Neural cell (in vitro differentiated cells): ENCODE measurements at regions not wholly inside any gene's neighbourhood (a gene's known extent, or its start where the extent isn't known, plus 50 kb on each side); places are given as distances from the start of the nearest gene placed in this dataset.

ENCODE experiments used
- H2AFZ ChIP-seq: fragments of 200-600, 300-800 bp; sonication (generic), shearing (Covaris generic); 2 replicates; pipeline ENCODE4 v1.6.0; 2014; ENCODE audit warnings: low read depth, mild to moderate bottlenecking, antibody characterized with exemption, low read length, moderate library complexity
- H3F3A ChIP-seq: fragments of 200-600 bp; shearing (Covaris generic); 2 replicates; pipeline ENCODE4 v1.6.1; 2016; ENCODE audit warnings: mild to moderate bottlenecking, moderate library complexity, mixed read lengths, antibody characterized with exemption, low read length; ENCODE audit not compliant: insufficient read depth, poor library complexity, severe bottlenecking
- H3K27ac ChIP-seq: fragments of 200-600, 300-800 bp; sonication (generic), shearing (Covaris generic); 2 replicates; pipeline ENCODE4 v1.5.1; 2014; ENCODE audit warnings: mild to moderate bottlenecking, low read length, moderate library complexity
- H3K27me3 ChIP-seq: fragments of 300-800, 200-600 bp; sonication (generic), shearing (Covaris generic); 2 replicates; pipeline ENCODE4 v1.6.0; 2014; ENCODE audit warnings: mild to moderate bottlenecking, low read depth, low read length, moderate library complexity; ENCODE audit not compliant: insufficient read depth
- H3K36me3 ChIP-seq: fragments of 300-800, 200-600 bp; sonication (generic), shearing (Covaris generic); 2 replicates; pipeline ENCODE4 v1.5.1; 2014; ENCODE audit warnings: mild to moderate bottlenecking, antibody characterized with exemption, low read length, moderate library complexity; ENCODE audit not compliant: insufficient read depth
- H3K4me2 ChIP-seq: fragments of 300-800, 200-600 bp; sonication (generic), shearing (Covaris generic); 2 replicates; pipeline ENCODE4 v1.6.0; 2014; ENCODE audit warnings: mild to moderate bottlenecking, low read length
- H3K4me3 ChIP-seq: fragments of 300-800, 200-600 bp; sonication (generic), shearing (Covaris generic); 2 replicates; pipeline ENCODE4 v1.5.1; 2014; ENCODE audit warnings: mild to moderate bottlenecking, low read length, moderate library complexity
- H3K79me2 ChIP-seq: fragments of 200-600 bp; shearing (Covaris generic); replicated peaks from 2 replicates; pipeline ENCODE4 v1.6.0; 2014; ENCODE audit warnings: mild to moderate bottlenecking, low read length, moderate library complexity; ENCODE audit not compliant: insufficient read depth
- H3K9ac ChIP-seq: fragments of 300-800, 200-600 bp; sonication (generic), shearing (Covaris generic); 2 replicates; pipeline ENCODE4 v1.6.1; 2016; ENCODE audit warnings: mild to moderate bottlenecking, low read length, mixed read lengths
- H3K9me2 ChIP-seq: fragments of 200-600 bp; shearing (Covaris generic); 2 replicates; pipeline ENCODE4 v1.6.1; 2016; ENCODE audit warnings: mild to moderate bottlenecking, low read length, mixed read lengths; ENCODE audit not compliant: insufficient read depth
- H3K9me3 ChIP-seq: fragments of 200-600, 300-800 bp; sonication (generic), shearing (Covaris generic); 2 replicates; pipeline ENCODE4 v1.6.1; 2016; ENCODE audit warnings: mild to moderate bottlenecking, mixed run types, low read length, moderate library complexity, mixed read lengths
- H4K20me1 ChIP-seq: fragments of 200-600 bp; shearing (Covaris generic); 2 replicates; pipeline ENCODE4 v1.6.1; 2016; ENCODE audit warnings: mild to moderate bottlenecking, mixed run types; ENCODE audit not compliant: insufficient read depth
- EP300 ChIP-seq: fragments of 450-650 bp; conservative IDR thresholded peaks from 2 replicates; pipeline ENCODE4 v1.6.1; 2014; ENCODE audit warnings: antibody characterized with exemption, mild to moderate bottlenecking, moderate library complexity; ENCODE audit not compliant: poor library complexity, severe bottlenecking
- EZH2 ChIP-seq: fragments of 200-600, 300-800 bp; shearing (Covaris generic), sonication (generic); IDR thresholded peaks from 2 replicates; pipeline ENCODE4 v1.6.1; 2014; ENCODE audit warnings: antibody characterized with exemption, low read length, borderline replicate concordance, mild to moderate bottlenecking; ENCODE audit not compliant: insufficient read depth, poor library complexity, severe bottlenecking
- MXI1 ChIP-seq: fragments of 450-650 bp; conservative IDR thresholded peaks from 2 replicates; pipeline ENCODE4 v1.6.1; 2014; ENCODE audit warnings: antibody characterized with exemption, mild to moderate bottlenecking; ENCODE audit not compliant: poor library complexity, severe bottlenecking
- POLR2AphosphoS5 ChIP-seq: IDR thresholded peaks from 2 replicates; pipeline ENCODE4 v1.6.1; 2012
- RAD21 ChIP-seq: fragments of 450-650 bp; conservative IDR thresholded peaks from 2 replicates; pipeline ENCODE4 v1.6.1; 2014; ENCODE audit warnings: antibody characterized with exemption, mild to moderate bottlenecking, moderate library complexity
- SMC3 ChIP-seq: fragments of 450-650 bp; conservative IDR thresholded peaks from 2 replicates; pipeline ENCODE4 v1.6.1; 2014; ENCODE audit warnings: antibody characterized with exemption, mild to moderate bottlenecking, moderate library complexity; ENCODE audit not compliant: poor library complexity
- TAF1 ChIP-seq: IDR thresholded peaks from 2 replicates; pipeline ENCODE4 v1.6.1; 2012; ENCODE audit warnings: low read depth
- TF ChIP-seq, protein P1 (sequence below): IDR thresholded peaks from 2 replicates; pipeline ENCODE4 v1.6.1; 2012; ENCODE audit warnings: borderline replicate concordance
- TF ChIP-seq, protein P2 (sequence below): fragments of 450-650 bp; IDR thresholded peaks from 2 replicates; pipeline ENCODE4 v1.5.1; 2014; ENCODE audit warnings: antibody characterized with exemption, mild to moderate bottlenecking, moderate library complexity; ENCODE audit not compliant: poor library complexity, severe bottlenecking

DNA sequence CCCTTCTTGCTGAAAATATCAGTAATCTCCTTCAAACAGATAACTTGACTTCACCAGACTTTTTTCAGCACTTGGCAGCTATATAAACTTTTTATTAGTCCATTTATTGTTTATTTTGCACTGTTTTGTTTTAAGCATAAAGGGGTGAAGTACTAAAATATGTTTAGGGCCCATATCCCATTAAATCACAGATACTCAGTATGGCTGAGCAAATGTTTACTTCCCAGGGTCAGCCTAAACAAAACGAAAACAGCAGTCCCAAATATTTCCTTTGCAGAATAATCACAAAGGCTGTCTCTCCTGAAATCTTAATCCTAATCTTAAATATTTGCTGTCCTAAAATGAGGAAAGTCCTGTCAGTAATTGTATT is 649.6 kb downstream of the TNS3 start:
- Histone ChIP-seq H3K4me3 (no peak overlapping the region), H3K9me2 (no peaks in the 10 kb centered on the region), H3K79me2 (no peaks in the 10 kb centered on the region), H3K9me3 (no peaks in the 10 kb centered on the region), H3K36me3 (no peaks in the 10 kb centered on the region), H3K27me3 (no peaks in the 10 kb centered on the region), H3K4me2 (no peak overlapping the region), H3K27ac (no peak overlapping the region), H2AFZ (no peak overlapping the region), H3F3A (no peaks in the 10 kb centered on the region), H4K20me1 (no peaks in the 10 kb centered on the region), H3K9ac (no peak overlapping the region)
- TF ChIP-seq, protein P1, sequence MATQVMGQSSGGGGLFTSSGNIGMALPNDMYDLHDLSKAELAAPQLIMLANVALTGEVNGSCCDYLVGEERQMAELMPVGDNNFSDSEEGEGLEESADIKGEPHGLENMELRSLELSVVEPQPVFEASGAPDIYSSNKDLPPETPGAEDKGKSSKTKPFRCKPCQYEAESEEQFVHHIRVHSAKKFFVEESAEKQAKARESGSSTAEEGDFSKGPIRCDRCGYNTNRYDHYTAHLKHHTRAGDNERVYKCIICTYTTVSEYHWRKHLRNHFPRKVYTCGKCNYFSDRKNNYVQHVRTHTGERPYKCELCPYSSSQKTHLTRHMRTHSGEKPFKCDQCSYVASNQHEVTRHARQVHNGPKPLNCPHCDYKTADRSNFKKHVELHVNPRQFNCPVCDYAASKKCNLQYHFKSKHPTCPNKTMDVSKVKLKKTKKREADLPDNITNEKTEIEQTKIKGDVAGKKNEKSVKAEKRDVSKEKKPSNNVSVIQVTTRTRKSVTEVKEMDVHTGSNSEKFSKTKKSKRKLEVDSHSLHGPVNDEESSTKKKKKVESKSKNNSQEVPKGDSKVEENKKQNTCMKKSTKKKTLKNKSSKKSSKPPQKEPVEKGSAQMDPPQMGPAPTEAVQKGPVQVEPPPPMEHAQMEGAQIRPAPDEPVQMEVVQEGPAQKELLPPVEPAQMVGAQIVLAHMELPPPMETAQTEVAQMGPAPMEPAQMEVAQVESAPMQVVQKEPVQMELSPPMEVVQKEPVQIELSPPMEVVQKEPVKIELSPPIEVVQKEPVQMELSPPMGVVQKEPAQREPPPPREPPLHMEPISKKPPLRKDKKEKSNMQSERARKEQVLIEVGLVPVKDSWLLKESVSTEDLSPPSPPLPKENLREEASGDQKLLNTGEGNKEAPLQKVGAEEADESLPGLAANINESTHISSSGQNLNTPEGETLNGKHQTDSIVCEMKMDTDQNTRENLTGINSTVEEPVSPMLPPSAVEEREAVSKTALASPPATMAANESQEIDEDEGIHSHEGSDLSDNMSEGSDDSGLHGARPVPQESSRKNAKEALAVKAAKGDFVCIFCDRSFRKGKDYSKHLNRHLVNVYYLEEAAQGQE: no peak
- TF ChIP-seq SMC3 (no peak), TAF1 (no peak), EP300 (no peak), RAD21 (no peak), EZH2 (no peak), MXI1 (no peak), POLR2AphosphoS5 (no peak)
- TF ChIP-seq, protein P2, sequence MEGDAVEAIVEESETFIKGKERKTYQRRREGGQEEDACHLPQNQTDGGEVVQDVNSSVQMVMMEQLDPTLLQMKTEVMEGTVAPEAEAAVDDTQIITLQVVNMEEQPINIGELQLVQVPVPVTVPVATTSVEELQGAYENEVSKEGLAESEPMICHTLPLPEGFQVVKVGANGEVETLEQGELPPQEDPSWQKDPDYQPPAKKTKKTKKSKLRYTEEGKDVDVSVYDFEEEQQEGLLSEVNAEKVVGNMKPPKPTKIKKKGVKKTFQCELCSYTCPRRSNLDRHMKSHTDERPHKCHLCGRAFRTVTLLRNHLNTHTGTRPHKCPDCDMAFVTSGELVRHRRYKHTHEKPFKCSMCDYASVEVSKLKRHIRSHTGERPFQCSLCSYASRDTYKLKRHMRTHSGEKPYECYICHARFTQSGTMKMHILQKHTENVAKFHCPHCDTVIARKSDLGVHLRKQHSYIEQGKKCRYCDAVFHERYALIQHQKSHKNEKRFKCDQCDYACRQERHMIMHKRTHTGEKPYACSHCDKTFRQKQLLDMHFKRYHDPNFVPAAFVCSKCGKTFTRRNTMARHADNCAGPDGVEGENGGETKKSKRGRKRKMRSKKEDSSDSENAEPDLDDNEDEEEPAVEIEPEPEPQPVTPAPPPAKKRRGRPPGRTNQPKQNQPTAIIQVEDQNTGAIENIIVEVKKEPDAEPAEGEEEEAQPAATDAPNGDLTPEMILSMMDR: no peak

DNA sequence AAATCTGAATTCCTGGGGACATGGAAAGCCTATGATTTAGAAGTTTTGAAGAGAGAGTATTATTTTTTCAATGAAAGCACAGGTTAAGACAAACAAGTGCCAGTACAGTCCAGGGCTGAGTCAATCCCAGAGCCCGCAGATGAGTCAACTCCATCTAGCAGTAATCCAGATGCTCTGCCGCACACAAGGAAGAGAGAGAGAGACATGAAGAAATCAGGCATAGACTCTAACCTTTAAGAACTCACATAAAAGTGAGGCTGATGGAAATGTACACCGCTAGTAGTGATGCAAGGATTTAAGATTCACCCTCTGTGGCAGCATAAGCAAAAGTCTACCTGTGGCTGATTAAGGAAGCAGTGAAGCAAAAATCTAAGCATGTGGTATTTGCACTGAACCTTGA is 651.5 kb downstream of the TNS3 start:
- no peak for TF ChIP-seq EP300
- H3K4me3 ChIP-seq: no peak overlapping the region
- no peaks in the 10 kb centered on the region for H3K9me2 ChIP-seq
- H3K36me3 ChIP-seq: no peaks in the 10 kb centered on the region
- H4K20me1 ChIP-seq: no peaks in the 10 kb centered on the region
- H3K9me3 ChIP-seq: no peaks in the 10 kb centered on the region
- no peaks in the 10 kb centered on the region for H3K79me2 ChIP-seq
- no peak overlapping the region for H3K27ac ChIP-seq
- no peaks in the 10 kb centered on the region for H3F3A ChIP-seq
- H2AFZ ChIP-seq: no peak overlapping the region
- no peak overlapping the region for H3K9ac ChIP-seq
- no peaks in the 10 kb centered on the region for H3K27me3 ChIP-seq
- H3K4me2 ChIP-seq: no peak overlapping the region

DNA sequence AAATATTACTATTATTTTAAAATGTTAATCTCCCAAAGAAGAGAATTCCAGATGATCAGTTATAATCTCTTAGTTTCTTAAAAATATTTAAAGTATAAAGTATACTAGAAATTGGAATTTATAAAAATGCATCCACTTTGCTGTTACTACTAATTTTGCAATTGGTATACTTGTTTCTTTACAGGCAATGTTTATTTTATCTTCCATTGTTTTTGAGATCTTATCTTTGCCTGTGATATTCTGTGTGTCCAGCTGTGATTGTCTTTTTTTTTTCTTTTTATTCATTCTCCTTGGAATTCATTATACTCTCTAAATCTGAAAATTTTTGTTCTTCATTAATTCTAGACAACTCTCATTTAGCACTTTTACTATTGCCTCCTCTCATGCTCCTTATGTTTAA is 652.6 kb downstream of the TNS3 start:
- no peak overlapping the region for H3K27ac ChIP-seq
- no peak overlapping the region for H3K4me2 ChIP-seq
- no peaks in the 10 kb centered on the region for H3K9me2 ChIP-seq
- H3K4me3 ChIP-seq: no peak overlapping the region
- H3K9ac ChIP-seq: no peak overlapping the region
- H3F3A ChIP-seq: no peaks in the 10 kb centered on the region
- TF ChIP-seq EZH2 (no peak), TAF1 (no peak), RAD21 (no peak), SMC3 (no peak), MXI1 (no peak), EP300 (no peak), POLR2AphosphoS5 (no peak)
- TF ChIP-seq, protein P2: no peak
- TF ChIP-seq, protein P1: no peak
- H3K9me3 ChIP-seq: no peaks in the 10 kb centered on the region
- H4K20me1 ChIP-seq: no peaks in the 10 kb centered on the region
- H3K79me2 ChIP-seq: no peaks in the 10 kb centered on the region
- no peaks in the 10 kb centered on the region for H3K36me3 ChIP-seq
- no peak overlapping the region for H2AFZ ChIP-seq
- no peaks in the 10 kb centered on the region for H3K27me3 ChIP-seq
